ENCODE measurements at regions not wholly inside any gene's neighbourhood (a gene's known extent, or its start where the extent isn't known, plus 50 kb on each side); places are given as distances from the start of the nearest gene placed in this dataset.

- H3K36me3 ChIP-seq (ENCODE audit: insufficient read depth, low read length), result no peaks in the 10 kb centered on the region
- H2AFZ ChIP-seq (ENCODE audit: low read depth, low read length), result no peak overlapping the region
- ATAC-seq (ENCODE audit: insufficient read depth, low read depth) (no peak), DNase-seq (no peak)
- H3K27me3 ChIP-seq (ENCODE audit: insufficient read depth, low read length, poor library complexity), result peaks cover 5% of the 10 kb centered on the region
- no peak for TF ChIP-seq EZH2 (IDR thresholded peaks at IDR 0.05; ENCODE audit: borderline replicate concordance, low read depth, low read length, severe bottlenecking)
- no peak for TF ChIP-seq CTCF (IDR thresholded peaks at IDR 0.05; ENCODE audit: borderline replicate concordance, extremely low read depth, low read length, poor library complexity, severe bottlenecking)
- no peaks in the 10 kb centered on the region for H3K4me1 ChIP-seq (ENCODE audit: insufficient read depth, low read length)
- H3K9me3 ChIP-seq (ENCODE audit: insufficient read depth, low read length, severe bottlenecking), result no peaks in the 10 kb centered on the region
- H3K27ac ChIP-seq (ENCODE audit: low read length), result no peak overlapping the region
- H3K9ac ChIP-seq (ENCODE audit: low read depth, low read length), result no peak overlapping the region
- no peak overlapping the region for H3K4me2 ChIP-seq (ENCODE audit: insufficient read depth, low read length)
- H3K4me3 ChIP-seq (ENCODE audit: low read depth in 1 of 2, low read length in 2 of 2), result no peak overlapping the region
- H4K20me1 ChIP-seq (ENCODE audit: insufficient read depth, low read length), result no peaks in the 10 kb centered on the region
- H3K79me2 ChIP-seq (ENCODE audit: insufficient read depth, low read length), result no peaks in the 10 kb centered on the region
These were observed 88.7 kb upstream of the ADPGK start for GRCh38 chr15:72872066-72872845.

GRCh38 chr15:72866866-72867616, 83.5 kb upstream of the ADPGK start:
- H3K27ac ChIP-seq (ENCODE audit: low read length), result no peak overlapping the region
- H3K9me3 ChIP-seq (ENCODE audit: insufficient read depth, low read length, severe bottlenecking), result no peaks in the 10 kb centered on the region
- H3K4me2 ChIP-seq (ENCODE audit: insufficient read depth, low read length), result no peak overlapping the region
- H3K79me2 ChIP-seq (ENCODE audit: insufficient read depth, low read length), result no peaks in the 10 kb centered on the region
- peaks cover 5% of the 10 kb centered on the region for H3K27me3 ChIP-seq (ENCODE audit: insufficient read depth, low read length, poor library complexity)
- no peak overlapping the region for H2AFZ ChIP-seq (ENCODE audit: low read depth, low read length)
- no peak for ATAC-seq (ENCODE audit: insufficient read depth, low read depth)
- no peaks in the 10 kb centered on the region for H3K36me3 ChIP-seq (ENCODE audit: insufficient read depth, low read length)
- no peaks in the 10 kb centered on the region for H3K4me1 ChIP-seq (ENCODE audit: insufficient read depth, low read length)
- no peak overlapping the region for H3K9ac ChIP-seq (ENCODE audit: low read depth, low read length)
- TF ChIP-seq CTCF (IDR thresholded peaks at IDR 0.05; ENCODE audit: borderline replicate concordance, extremely low read depth, low read length, poor library complexity, severe bottlenecking) (no peak), EZH2 (IDR thresholded peaks at IDR 0.05; ENCODE audit: borderline replicate concordance, low read depth, low read length, severe bottlenecking) (no peak)
- DNase-seq, result no peak
- H4K20me1 ChIP-seq (ENCODE audit: insufficient read depth, low read length), result no peaks in the 10 kb centered on the region
- no peak overlapping the region for H3K4me3 ChIP-seq (ENCODE audit: low read depth in 1 of 2, low read length in 2 of 2)

- H3K27ac ChIP-seq (ENCODE audit: low read length), result no peak overlapping the region
- H4K20me1 ChIP-seq (ENCODE audit: insufficient read depth, low read length), result no peaks in the 10 kb centered on the region
- H3K4me2 ChIP-seq (ENCODE audit: insufficient read depth, low read length), result no peak overlapping the region
- no peak for DNase-seq
- peaks cover 5% of the 10 kb centered on the region for H3K27me3 ChIP-seq (ENCODE audit: insufficient read depth, low read length, poor library complexity)
- H3K79me2 ChIP-seq (ENCODE audit: insufficient read depth, low read length), result no peaks in the 10 kb centered on the region
- no peaks in the 10 kb centered on the region for H3K36me3 ChIP-seq (ENCODE audit: insufficient read depth, low read length)
- no peak for ATAC-seq (ENCODE audit: insufficient read depth, low read depth)
- H2AFZ ChIP-seq (ENCODE audit: low read depth, low read length), result no peak overlapping the region
- no peaks in the 10 kb centered on the region for H3K9me3 ChIP-seq (ENCODE audit: insufficient read depth, low read length, severe bottlenecking)
- H3K4me1 ChIP-seq (ENCODE audit: insufficient read depth, low read length), result no peaks in the 10 kb centered on the region
- no peak overlapping the region for H3K4me3 ChIP-seq (ENCODE audit: low read depth in 1 of 2, low read length in 2 of 2)
- no peak overlapping the region for H3K9ac ChIP-seq (ENCODE audit: low read depth, low read length)
- TF ChIP-seq EZH2 (IDR thresholded peaks at IDR 0.05; ENCODE audit: borderline replicate concordance, low read depth, low read length, severe bottlenecking) (no peak), CTCF (IDR thresholded peaks at IDR 0.05; ENCODE audit: borderline replicate concordance, extremely low read depth, low read length, poor library complexity, severe bottlenecking) (no peak)
These were observed 82.6 kb upstream of the ADPGK start for GRCh38 chr15:72866182-72866581.
